GM21717 (cell line): ENCODE measurements at regions not wholly inside any gene's neighbourhood (a gene's known extent, or its start where the extent isn't known, plus 50 kb on each side); places are given as distances from the start of the nearest gene placed in this dataset.

Experiments used
- ATAC-seq: cut with Tn5 transposase; IDR thresholded peaks from one replicate; pipeline ENCODE4 v1.9.1; 2021; ENCODE audit warnings: mild to moderate bottlenecking, moderate library complexity; ENCODE audit not compliant: unreplicated experiment

DNA sequence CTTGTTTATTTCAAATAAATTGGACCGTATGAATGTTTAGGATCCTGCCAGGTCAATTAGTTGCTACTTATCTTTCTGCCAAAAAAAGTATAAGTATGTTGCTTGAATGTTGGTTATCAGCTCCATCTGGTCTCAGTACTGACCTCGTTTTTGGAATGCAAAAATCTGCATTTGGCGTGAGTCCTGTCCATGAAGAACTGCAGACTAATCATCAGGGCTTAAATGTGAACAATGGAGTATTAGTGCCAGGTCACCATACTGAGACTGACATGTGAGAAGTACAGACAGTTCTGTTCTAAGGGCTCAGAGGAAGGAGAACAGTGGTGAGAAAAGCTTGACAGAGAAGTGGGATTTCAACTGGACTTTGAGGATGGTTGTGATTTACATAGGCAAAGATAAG, 393.1 kb upstream of the SLC14A2 start:
- ATAC-seq = no peak

DNA sequence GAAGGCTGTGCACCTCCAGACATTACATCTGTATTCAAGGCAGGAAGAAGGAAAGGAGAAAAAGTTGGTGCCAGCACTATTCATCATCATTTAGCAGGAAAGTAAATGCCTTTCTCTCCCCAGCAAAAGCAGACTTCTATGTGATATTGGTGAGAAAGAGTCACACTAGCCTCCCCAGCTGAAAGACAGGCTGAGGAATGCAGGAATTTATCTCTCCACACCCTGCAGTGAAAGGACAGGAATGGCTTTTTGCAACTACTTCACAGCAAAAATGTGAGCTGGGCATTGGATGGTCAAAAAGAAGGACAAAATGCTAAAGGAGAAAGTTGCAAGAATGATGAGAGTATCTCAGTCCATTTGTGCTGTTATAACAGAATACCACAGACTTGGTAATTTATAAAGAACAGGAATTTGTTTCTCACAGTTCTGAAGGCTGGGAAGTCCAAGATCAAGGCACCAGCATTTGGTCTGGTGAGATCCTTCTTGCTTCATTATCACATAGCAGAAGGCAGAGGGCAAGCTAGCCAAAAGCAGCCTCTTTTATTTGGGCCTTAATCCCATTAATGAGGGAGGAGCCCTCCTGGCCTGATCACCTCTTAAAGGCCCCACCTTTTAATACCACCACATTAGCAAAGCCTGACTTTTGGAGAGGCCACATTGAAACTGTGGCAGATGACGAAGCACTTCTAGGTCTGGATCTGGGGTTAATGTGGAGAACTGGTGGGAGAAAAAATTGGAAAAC, 388.1 kb upstream of the SLC14A2 start:
- no peak for ATAC-seq

DNA sequence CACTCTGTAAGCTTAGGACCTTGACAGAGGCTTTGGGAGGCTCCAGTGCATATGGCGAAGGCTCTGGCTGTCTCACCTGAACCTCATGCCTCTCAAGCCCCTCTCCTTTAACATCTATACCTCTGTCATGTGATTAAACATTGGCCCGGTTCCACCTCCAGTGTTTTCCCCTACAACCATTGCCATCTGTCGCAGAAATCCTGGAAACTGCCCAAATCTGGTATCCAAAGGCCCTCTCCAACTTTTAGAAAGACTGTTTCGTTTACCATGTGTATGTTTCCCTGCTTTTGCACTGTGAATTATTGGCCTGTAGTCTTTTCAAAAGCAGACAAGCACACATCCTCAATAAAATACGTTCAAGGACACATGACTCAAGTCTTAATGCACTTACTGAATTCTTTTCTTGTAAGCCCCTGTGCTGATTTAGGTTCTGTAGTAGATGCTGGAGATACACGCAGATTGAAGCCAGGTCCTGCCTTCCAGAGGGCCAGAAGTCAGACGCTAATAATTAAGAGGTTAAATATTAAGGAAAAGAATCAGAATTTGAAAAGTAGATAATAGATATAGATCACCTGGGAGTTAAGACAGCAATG, 386.4 kb upstream of the SLC14A2 start:
- ATAC-seq = no peak

- no peak for ATAC-seq
Measured at GRCh38 chr18:45231617-45232016, 383.7 kb upstream of the SLC14A2 start.

- no peak for ATAC-seq
Measured at GRCh38 chr18:45232061-45232460, 383.2 kb upstream of the SLC14A2 start.

- no peak for ATAC-seq
Measured at GRCh38 chr18:45236676-45237075, 378.6 kb upstream of the SLC14A2 start.

DNA sequence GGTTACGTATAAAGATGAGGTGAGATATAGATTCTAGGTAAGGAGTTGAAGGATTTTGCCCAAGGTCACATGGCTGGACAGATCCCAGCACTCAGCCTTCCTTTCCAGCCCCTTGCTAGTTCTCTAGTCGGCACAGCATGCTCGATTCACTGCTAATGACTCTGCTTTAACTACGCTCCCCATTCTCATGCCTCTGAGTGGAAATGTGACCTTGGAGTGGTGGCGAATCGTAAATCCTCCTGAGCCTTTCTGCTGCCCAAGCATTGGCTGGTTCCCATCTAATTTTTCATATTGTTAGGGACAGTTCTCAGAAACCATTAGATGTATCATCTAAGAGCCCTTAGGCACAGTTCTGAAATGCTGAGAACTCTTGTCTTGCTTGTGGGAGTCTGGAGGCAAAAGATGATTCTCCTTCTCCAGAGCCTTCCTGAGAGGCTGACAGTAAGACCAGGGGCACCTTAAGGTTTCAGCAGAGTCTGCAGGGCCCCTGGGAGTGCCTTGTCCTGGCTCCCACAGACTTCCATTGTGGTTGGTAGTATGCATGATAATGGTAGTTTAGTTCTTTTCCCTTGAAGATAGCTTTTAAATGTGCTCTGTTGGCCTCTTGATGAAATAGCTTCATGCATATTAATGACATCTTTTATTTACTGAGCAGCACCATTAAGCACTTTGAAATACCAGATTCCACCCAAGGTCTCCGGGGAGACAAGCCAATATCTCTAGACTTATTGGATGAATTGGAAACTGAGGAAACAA, 377.8 kb upstream of the SLC14A2 start:
- no peak for ATAC-seq

DNA sequence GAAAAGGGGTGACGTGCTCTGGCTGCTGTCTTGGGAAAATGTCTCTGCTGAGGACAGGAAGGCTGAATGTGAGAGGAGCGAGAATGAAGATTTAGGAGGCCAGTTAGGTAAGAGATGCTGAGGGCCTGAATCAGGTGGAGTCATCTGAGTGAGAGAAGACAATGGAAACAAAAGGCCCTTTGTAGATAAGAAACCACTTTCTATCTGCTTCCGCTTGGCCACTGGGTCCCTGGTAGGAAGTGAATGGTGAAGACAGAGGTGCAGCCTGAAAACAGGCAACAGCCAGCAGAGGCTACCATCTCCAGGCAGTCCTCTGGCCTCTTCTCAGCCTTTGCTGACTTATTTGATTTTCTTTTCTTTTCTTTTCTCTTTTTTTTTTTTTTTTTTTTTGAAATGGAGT, 374.0 kb upstream of the SLC14A2 start:
- no peak for ATAC-seq

- no peak for ATAC-seq
Measured at GRCh38 chr18:45241982-45242565, 373.2 kb upstream of the SLC14A2 start.

GRCh38 chr18:45243340-45244110, 371.8 kb upstream of the SLC14A2 start:
- no peak for ATAC-seq

GRCh38 chr18:45245091-45245511, 370.2 kb upstream of the SLC14A2 start:
- no peak for ATAC-seq

DNA sequence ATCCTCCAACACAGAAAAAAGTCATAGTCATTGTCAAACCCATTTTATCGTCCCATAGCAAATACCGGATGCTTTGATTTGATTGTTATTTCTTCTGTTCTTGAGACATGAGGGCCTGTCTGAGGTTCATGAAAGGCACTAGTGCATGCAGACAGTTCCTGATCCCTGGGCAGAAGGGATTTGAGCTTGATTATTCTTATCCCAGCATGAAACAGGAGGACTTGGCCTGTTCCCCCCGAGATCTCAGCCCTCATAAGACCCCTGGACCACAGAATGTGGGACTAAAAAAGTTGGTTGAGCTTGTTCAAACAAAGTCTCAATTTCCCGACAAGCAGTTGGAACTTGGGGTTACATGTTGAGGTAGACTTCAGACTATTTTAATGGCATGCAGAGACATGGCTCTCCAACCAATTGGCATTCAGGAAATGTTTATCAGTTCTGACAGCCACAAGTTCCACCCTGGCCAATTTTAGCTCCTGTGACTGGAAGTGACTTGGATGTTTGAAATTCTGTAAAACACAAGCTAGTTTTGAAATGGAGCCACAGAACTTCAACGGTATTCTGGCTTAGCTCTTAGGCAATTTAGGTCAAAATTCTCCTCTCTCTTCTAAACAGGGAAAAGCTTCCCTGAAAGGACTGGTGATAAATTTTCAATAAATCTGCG, 366.9 kb upstream of the SLC14A2 start:
- no peak for ATAC-seq

DNA sequence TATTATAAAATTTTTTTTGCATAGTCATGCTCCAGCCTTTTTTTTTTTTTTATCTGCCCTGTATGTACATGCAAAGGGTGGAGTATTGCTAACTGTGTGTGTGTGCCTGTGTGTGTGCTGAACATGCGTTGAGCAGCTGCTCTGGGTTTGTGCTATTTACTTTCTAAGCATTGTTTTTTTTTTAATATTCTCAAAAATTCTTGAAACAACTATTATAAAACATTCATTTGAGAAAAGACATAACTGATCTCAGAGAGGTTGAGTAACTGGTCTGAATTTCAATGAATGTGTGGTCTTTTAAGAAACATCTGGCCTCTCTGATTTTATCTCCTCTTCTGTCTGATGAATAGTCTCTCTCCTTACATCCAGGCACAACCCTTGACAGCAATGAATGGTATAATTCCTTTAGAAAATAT, 366.0 kb upstream of the SLC14A2 start:
- no peak for ATAC-seq

GRCh38 chr18:45250479-45250878, 364.8 kb upstream of the SLC14A2 start:
- ATAC-seq = no peak

GRCh38 chr18:45251236-45251635, 364.0 kb upstream of the SLC14A2 start:
- no peak for ATAC-seq

- ATAC-seq = no peak
Measured at GRCh38 chr18:45252474-45252873, 362.8 kb upstream of the SLC14A2 start.

- no peak for ATAC-seq
Measured at GRCh38 chr18:45253056-45253565, 362.2 kb upstream of the SLC14A2 start.

DNA sequence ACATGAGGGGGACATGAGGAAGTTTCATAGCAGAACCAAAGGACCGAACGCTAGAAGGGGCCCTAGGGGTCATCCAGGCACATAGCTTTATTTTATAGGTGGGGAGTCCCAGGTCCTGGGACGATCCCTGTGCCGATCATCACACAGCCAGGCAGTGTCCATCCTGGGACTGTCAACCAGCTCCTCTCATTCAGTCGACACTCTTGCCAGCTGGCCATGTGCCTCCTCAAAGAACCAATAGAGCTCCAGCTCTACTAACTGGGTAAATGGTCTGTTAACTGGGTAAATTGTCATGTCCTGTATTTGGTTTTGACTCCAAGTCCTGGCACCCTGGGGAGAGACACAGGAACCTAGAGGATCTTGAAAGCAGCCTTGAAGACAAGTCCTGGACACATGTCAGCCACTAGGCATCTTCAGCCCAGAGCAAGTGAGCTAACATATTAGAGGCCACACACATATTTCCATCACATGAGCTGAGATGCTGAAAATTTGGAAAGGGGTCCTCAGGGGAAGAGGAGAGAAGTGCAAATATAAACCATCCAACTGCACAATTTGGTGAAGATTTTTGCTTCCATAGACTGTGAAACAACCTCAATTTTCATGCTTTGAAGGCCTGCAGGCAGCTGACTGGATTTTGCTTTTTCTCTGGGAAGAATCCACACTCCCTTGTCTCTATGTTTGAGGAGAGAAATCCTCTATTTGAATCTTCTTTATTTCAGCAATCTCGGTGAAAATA, 361.1 kb upstream of the SLC14A2 start:
- no peak for ATAC-seq

DNA sequence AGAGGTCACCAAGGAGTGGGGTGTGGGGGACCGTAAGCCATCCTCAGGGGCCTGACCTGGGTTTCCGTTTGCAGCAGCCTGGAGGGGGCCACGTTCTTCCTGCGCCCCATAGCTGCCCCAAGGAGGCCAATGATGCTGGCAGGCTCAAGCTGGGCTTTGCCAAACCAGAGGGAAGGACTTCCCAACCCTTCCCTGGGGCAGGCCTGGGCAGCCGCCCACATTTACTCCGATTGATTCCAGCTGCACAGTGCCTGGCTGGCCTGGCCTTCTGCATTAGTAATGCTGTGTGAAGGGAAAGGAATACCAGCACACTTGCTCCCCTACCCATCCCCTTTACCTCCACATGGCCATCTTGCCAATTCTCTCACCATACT, 360.6 kb upstream of the SLC14A2 start:
- ATAC-seq = no peak
